Renal cortical epithelial cell (primary cell): ENCODE measurements at regions not wholly inside any gene's neighbourhood (a gene's known extent, or its start where the extent isn't known, plus 50 kb on each side); places are given as distances from the start of the nearest gene placed in this dataset.

Experiments used
- DNase-seq: peaks from one replicate; pipeline ENCODE4 v3.0.0-alpha.2; 2011; ENCODE audit warnings: low read depth

- DNase-seq, result no peak
Measured at GRCh38 chr5:167804512-167805220, 486.8 kb upstream of the WWC1 start.

GRCh38 chr5:167810573-167810972 is 480.9 kb upstream of the WWC1 start:
- no peak for DNase-seq

GRCh38 chr5:167812871-167813270 is 478.6 kb upstream of the WWC1 start:
- no peak for DNase-seq

GRCh38 chr5:167813389-167813788 is 478.1 kb upstream of the WWC1 start:
- DNase-seq, result peak; percentile 54

- DNase-seq, result no peak
Measured at GRCh38 chr5:167814040-167814439, 477.4 kb upstream of the WWC1 start.

- peak; percentile 99 for DNase-seq
Measured at GRCh38 chr5:167814828-167815227, 476.6 kb upstream of the WWC1 start.

GRCh38 chr5:167816354-167816753 is 475.1 kb upstream of the WWC1 start:
- DNase-seq, result no peak

GRCh38 chr5:167816864-167817263 is 474.6 kb upstream of the WWC1 start:
- peak; percentile 28 for DNase-seq

- no peak for DNase-seq
Measured at GRCh38 chr5:167819406-167819805, 472.0 kb upstream of the WWC1 start.

GRCh38 chr5:167820101-167820990 is 471.1 kb upstream of the WWC1 start:
- DNase-seq, result no peak

- no peak for DNase-seq
Measured at GRCh38 chr5:167821151-167821550, 470.3 kb upstream of the WWC1 start.

- DNase-seq, result no peak
Measured at GRCh38 chr5:167821669-167822068, 469.8 kb upstream of the WWC1 start.

GRCh38 chr5:167822241-167822640 is 469.2 kb upstream of the WWC1 start:
- DNase-seq, result peak; percentile 18

- no peak for DNase-seq
Measured at GRCh38 chr5:167823405-167823804, 468.0 kb upstream of the WWC1 start.

GRCh38 chr5:167827766-167828165 is 463.7 kb upstream of the WWC1 start:
- DNase-seq, result no peak

- DNase-seq, result no peak
Measured at GRCh38 chr5:167831754-167832504, 459.5 kb upstream of the WWC1 start.

- DNase-seq, result no peak
Measured at GRCh38 chr5:167832609-167833008, 458.8 kb upstream of the WWC1 start.

- DNase-seq, result no peak
Measured at GRCh38 chr5:167833456-167833855, 458.0 kb upstream of the WWC1 start.

GRCh38 chr5:167835146-167835545 is 456.3 kb upstream of the WWC1 start:
- no peak for DNase-seq

- no peak for DNase-seq
Measured at GRCh38 chr5:167837127-167837526, 454.3 kb upstream of the WWC1 start.

- no peak for DNase-seq
Measured at GRCh38 chr5:167839065-167839464, 452.4 kb upstream of the WWC1 start.

- no peak for DNase-seq
Measured at GRCh38 chr5:167840527-167841130, 450.8 kb upstream of the WWC1 start.
